OCI-LY1 (cell line): ENCODE measurements at regions not wholly inside any gene's neighbourhood (a gene's known extent, or its start where the extent isn't known, plus 50 kb on each side); places are given as distances from the start of the nearest gene placed in this dataset.

Experiments
- H2AFZ ChIP-seq: fragments of 200-600 bp; sonication (generic), shearing (Covaris generic); 2 replicates; pipeline ENCODE4 v1.6.0; 2014; ENCODE audit warnings: antibody characterized with exemption, mild to moderate bottlenecking, low read length
- H3F3A ChIP-seq: fragments of 200-600 bp; sonication (generic), shearing (Covaris generic); 2 replicates; pipeline ENCODE4 v1.6.0; 2014; ENCODE audit warnings: mild to moderate bottlenecking, antibody characterized with exemption, low read length, moderate library complexity; ENCODE audit not compliant: insufficient read depth
- H3K27ac ChIP-seq: fragments of 200-600 bp; sonication (generic); 2 replicates; pipeline ENCODE4 v1.5.1; 2014; ENCODE audit warnings: low read length, mixed run types, mild to moderate bottlenecking, low read depth; ENCODE audit not compliant: poor library complexity, severe bottlenecking
- H3K27me3 ChIP-seq: fragments of 200-600 bp; sonication (generic); 2 replicates; pipeline ENCODE4 v1.6.0; 2014; ENCODE audit warnings: antibody characterized with exemption, mild to moderate bottlenecking, low read length, moderate library complexity; ENCODE audit not compliant: insufficient read depth
- H3K36me3 ChIP-seq: fragments of 200-600 bp; sonication (generic); 2 replicates; pipeline ENCODE4 v1.6.1; 2014; ENCODE audit warnings: mild to moderate bottlenecking, antibody characterized with exemption, low read length, moderate library complexity, mixed read lengths; ENCODE audit not compliant: insufficient read depth
- H3K4me1 ChIP-seq: fragments of 200-600 bp; sonication (generic); 2 replicates; pipeline ENCODE4 v1.5.1; 2014; ENCODE audit warnings: mild to moderate bottlenecking, low read length, moderate library complexity; ENCODE audit not compliant: insufficient read depth, severe bottlenecking
- H3K4me2 ChIP-seq: fragments of 200-600 bp; sonication (generic), shearing (Covaris generic); 2 replicates; pipeline ENCODE4 v1.6.1; 2014; ENCODE audit warnings: low read length
- H3K4me3 ChIP-seq: fragments of 200-600 bp; sonication (generic); 2 replicates; pipeline ENCODE4 v1.5.1; 2014; ENCODE audit warnings: low read length, low read depth, mild to moderate bottlenecking, mixed read lengths; ENCODE audit not compliant: poor library complexity, severe bottlenecking
- H3K79me2 ChIP-seq: fragments of 200-600 bp; shearing (Covaris generic); 2 replicates; pipeline ENCODE4 v1.6.1; 2016; ENCODE audit warnings: mixed run types, low read length, mixed read lengths; ENCODE audit not compliant: insufficient read depth
- H3K9ac ChIP-seq: fragments of 200-600 bp; sonication (generic), shearing (Covaris generic); 2 replicates; pipeline ENCODE4 v1.6.1; 2014; ENCODE audit warnings: mild to moderate bottlenecking, low read length, mixed read lengths
- H3K9me2 ChIP-seq: fragments of 200-600 bp; sonication (generic), shearing (Covaris generic); 2 replicates; pipeline ENCODE4 v1.6.1; 2014; ENCODE audit warnings: low read depth, mild to moderate bottlenecking, low read length, mixed read lengths
- H3K9me3 ChIP-seq: fragments of 200-600 bp; shearing (Covaris generic); 2 replicates; pipeline ENCODE4 v1.6.1; 2014; ENCODE audit warnings: low read length, mixed read lengths
- H4K20me1 ChIP-seq: fragments of 200-600 bp; sonication (generic), shearing (Covaris generic); 2 replicates; pipeline ENCODE4 v1.6.0; 2016; ENCODE audit warnings: mild to moderate bottlenecking, low read length; ENCODE audit not compliant: insufficient read depth
- CTCF ChIP-seq: fragments of 200-600 bp; sonication (generic), shearing (Covaris generic); IDR thresholded peaks from 2 replicates; pipeline ENCODE4 v1.5.1; 2017; ENCODE audit warnings: mild to moderate bottlenecking, antibody characterized with exemption, low read length, moderate library complexity, mixed read lengths
- EZH2 ChIP-seq: fragments of 200-600 bp; sonication (generic), shearing (Covaris generic); IDR thresholded peaks from 2 replicates; pipeline ENCODE4 v1.8.0; 2017; ENCODE audit warnings: borderline replicate concordance, mixed run types, mild to moderate bottlenecking, antibody characterized with exemption, low read length, moderate library complexity, mixed read lengths

- no peak overlapping the region for H3K9ac ChIP-seq
- no peaks in the 10 kb centered on the region for H3K36me3 ChIP-seq
- H2AFZ ChIP-seq, result no peak overlapping the region
- no peaks in the 10 kb centered on the region for H3K79me2 ChIP-seq
- no peak overlapping the region for H3K4me3 ChIP-seq
- H3K4me2 ChIP-seq, result no peak overlapping the region
- no peaks in the 10 kb centered on the region for H3K9me2 ChIP-seq
- H3K4me1 ChIP-seq, result no peaks in the 10 kb centered on the region
- H3K9me3 ChIP-seq, result no peaks in the 10 kb centered on the region
- H3K27me3 ChIP-seq, result no peaks in the 10 kb centered on the region
- no peaks in the 10 kb centered on the region for H3F3A ChIP-seq
- H3K27ac ChIP-seq, result no peak overlapping the region
- TF ChIP-seq CTCF (no peak), EZH2 (no peak)
- no peaks in the 10 kb centered on the region for H4K20me1 ChIP-seq
Measured at GRCh38 chr7:63037242-63037641, 961.4 kb upstream of the ZNF722 start.

GRCh38 chr7:63038987-63039386, 959.7 kb upstream of the ZNF722 start:
- H4K20me1 ChIP-seq, result no peaks in the 10 kb centered on the region
- H3K9me2 ChIP-seq, result no peaks in the 10 kb centered on the region
- H3K36me3 ChIP-seq, result no peaks in the 10 kb centered on the region
- no peaks in the 10 kb centered on the region for H3K27me3 ChIP-seq
- no peaks in the 10 kb centered on the region for H3K9me3 ChIP-seq
- no peak overlapping the region for H3K4me3 ChIP-seq
- H3K9ac ChIP-seq, result no peak overlapping the region
- no peak overlapping the region for H3K27ac ChIP-seq
- no peaks in the 10 kb centered on the region for H3K4me1 ChIP-seq
- H3F3A ChIP-seq, result no peaks in the 10 kb centered on the region
- no peaks in the 10 kb centered on the region for H3K79me2 ChIP-seq
- H3K4me2 ChIP-seq, result no peak overlapping the region
- no peak for TF ChIP-seq EZH2
- TF ChIP-seq CTCF, result no peak
- no peak overlapping the region for H2AFZ ChIP-seq

- Histone ChIP-seq H3K79me2 (no peaks in the 10 kb centered on the region), H3K4me3 (no peak overlapping the region), H3K27me3 (no peaks in the 10 kb centered on the region), H2AFZ (no peak overlapping the region), H3K36me3 (no peaks in the 10 kb centered on the region), H3K27ac (no peak overlapping the region), H3K9me3 (no peaks in the 10 kb centered on the region), H3K9me2 (no peaks in the 10 kb centered on the region), H3F3A (no peaks in the 10 kb centered on the region), H3K4me2 (no peak overlapping the region), H3K4me1 (no peaks in the 10 kb centered on the region), H4K20me1 (no peaks in the 10 kb centered on the region), H3K9ac (no peak overlapping the region)
- TF ChIP-seq EZH2, result no peak
- TF ChIP-seq CTCF, result no peak
Measured at GRCh38 chr7:63039882-63040281, 958.8 kb upstream of the ZNF722 start.
